Cardiac muscle cell (in vitro differentiated cells and primary cell): ENCODE measurements at regions not wholly inside any gene's neighbourhood (a gene's known extent, or its start where the extent isn't known, plus 50 kb on each side); places are given as distances from the start of the nearest gene placed in this dataset.

Experiments used
- DNase-seq, 2 donors: peaks; one replicate each; pipeline versions ENCODE4 v3.0.0 to v3.0.0-alpha.2; 2010 to 2017; ENCODE audit warnings: low read depth in 1 of 2, low spot score in 1 of 2
- H3K27ac ChIP-seq: fragments of 200-600 bp; sonication (generic); 2 replicates; pipeline ENCODE4 v1.5.1; 2016
- H3K27me3 ChIP-seq: fragments of 200-600 bp; sonication (generic); 2 replicates; pipeline ENCODE4 v1.6.0; 2016; ENCODE audit warnings: control low read depth
- H3K36me3 ChIP-seq: fragments of 200-600 bp; sonication (generic); 2 replicates; pipeline ENCODE4 v1.5.1; 2016; ENCODE audit warnings: control low read depth
- H3K4me1 ChIP-seq: fragments of 200-600 bp; sonication (generic); 2 replicates; pipeline ENCODE4 v1.8.1; 2017; ENCODE audit warnings: low read depth, mild to moderate bottlenecking, mixed run types
- H3K4me3 ChIP-seq: fragments of 200-600 bp; sonication (generic); 2 replicates; pipeline ENCODE4 v1.5.1; 2016; ENCODE audit warnings: mild to moderate bottlenecking
- H3K9me3 ChIP-seq: fragments of 200-600 bp; sonication (generic); 2 replicates; pipeline ENCODE4 v1.5.1; 2017; ENCODE audit warnings: low read depth, mild to moderate bottlenecking, control low read depth
- CTCF ChIP-seq: IDR thresholded peaks from 2 replicates; pipeline ENCODE4 v1.5.1; 2012; ENCODE audit warnings: low read depth, mild to moderate bottlenecking, low read length

DNA sequence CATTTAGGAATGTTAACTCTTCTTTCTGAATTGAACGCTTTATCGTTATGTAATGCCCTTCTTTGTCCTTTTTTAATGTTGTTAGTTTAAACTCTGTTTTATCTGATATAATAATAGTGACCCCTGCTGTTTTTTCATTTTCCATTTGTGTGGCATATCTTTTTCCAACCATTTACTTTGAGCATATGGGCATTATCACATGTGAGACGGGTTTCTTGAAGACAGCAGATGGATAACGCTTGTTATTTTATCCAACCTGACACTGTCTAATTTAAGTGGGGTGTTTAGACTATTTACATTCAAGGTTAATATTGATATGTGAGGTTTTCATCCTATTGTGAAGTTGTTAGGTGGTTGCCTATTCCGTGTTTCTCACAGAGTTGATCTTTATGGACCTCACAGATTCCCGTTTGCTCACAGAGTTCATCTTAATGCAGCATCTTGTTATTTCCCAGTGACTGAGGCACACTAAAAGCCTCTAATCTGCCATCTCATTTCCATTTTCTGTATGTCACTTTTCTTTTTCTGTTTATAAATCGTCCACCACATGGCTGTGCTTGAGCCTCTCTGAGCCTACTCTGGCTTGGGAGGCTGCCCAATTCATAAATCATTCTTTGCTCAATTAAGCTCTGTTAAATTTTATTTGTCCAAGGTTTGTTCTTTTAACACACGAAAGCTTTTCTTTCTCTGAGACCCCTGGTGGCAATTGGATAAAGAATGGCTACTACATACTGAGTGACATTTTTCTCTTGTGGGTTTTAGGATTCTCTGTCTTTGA lies 286.2 kb downstream of the HTR7 start:
- no peak for DNase-seq
- Histone ChIP-seq H3K4me3 (no peak overlapping the region), H3K27ac (no peak overlapping the region), H3K4me1 (no peaks in the 10 kb centered on the region), H3K27me3 (no peaks in the 10 kb centered on the region), H3K9me3 (no peaks in the 10 kb centered on the region), H3K36me3 (no peaks in the 10 kb centered on the region)
- TF ChIP-seq CTCF, result no peak

- Histone ChIP-seq H3K36me3 (no peaks in the 10 kb centered on the region), H3K4me3 (no peak overlapping the region), H3K9me3 (no peaks in the 10 kb centered on the region), H3K27ac (no peak overlapping the region), H3K4me1 (no peaks in the 10 kb centered on the region), H3K27me3 (no peaks in the 10 kb centered on the region)
- DNase-seq, result no peak
- TF ChIP-seq CTCF, result no peak
Measured at GRCh38 chr10:90575125-90575524, 282.7 kb downstream of the HTR7 start.

GRCh38 chr10:90577569-90577968 lies 280.3 kb downstream of the HTR7 start:
- no peaks in the 10 kb centered on the region for H3K4me1 ChIP-seq
- no peaks in the 10 kb centered on the region for H3K27me3 ChIP-seq
- no peak overlapping the region for H3K4me3 ChIP-seq
- H3K27ac ChIP-seq, result no peak overlapping the region
- no peak for DNase-seq
- no peaks in the 10 kb centered on the region for H3K36me3 ChIP-seq
- TF ChIP-seq CTCF, result no peak
- no peaks in the 10 kb centered on the region for H3K9me3 ChIP-seq

- H3K4me3 ChIP-seq, result no peak overlapping the region
- TF ChIP-seq CTCF, result peak; percentile 30
- no peaks in the 10 kb centered on the region for H3K4me1 ChIP-seq
- DNase-seq, result peak in 1 of 2 donors; percentile 64
- H3K36me3 ChIP-seq, result no peaks in the 10 kb centered on the region
- H3K27ac ChIP-seq, result no peak overlapping the region
- H3K9me3 ChIP-seq, result no peaks in the 10 kb centered on the region
- no peaks in the 10 kb centered on the region for H3K27me3 ChIP-seq
Measured at GRCh38 chr10:90579602-90580242, 278.1 kb downstream of the HTR7 start.

GRCh38 chr10:90583416-90583815 lies 274.4 kb downstream of the HTR7 start:
- DNase-seq, result peak in 1 of 2 donors; percentile 29
- no peak overlapping the region for H3K27ac ChIP-seq
- H3K36me3 ChIP-seq, result no peaks in the 10 kb centered on the region
- H3K4me3 ChIP-seq, result no peak overlapping the region
- no peaks in the 10 kb centered on the region for H3K9me3 ChIP-seq
- no peaks in the 10 kb centered on the region for H3K4me1 ChIP-seq
- H3K27me3 ChIP-seq, result no peaks in the 10 kb centered on the region
- no peak for TF ChIP-seq CTCF
